OCI-LY7 (cell line): ENCODE measurements at regions not wholly inside any gene's neighbourhood (a gene's known extent, or its start where the extent isn't known, plus 50 kb on each side); places are given as distances from the start of the nearest gene placed in this dataset.

Source experiments
- BruUV-seq: library from RNA; stranded (reverse); fragments of 400-500 nt; replicated peaks from 2 replicates; lab custom pipeline; 2021; lab: Mats Ljungman, UMichigan
- CTCF ChIA-PET: fragments of 300-600 bp; sonication (Branson Sonifier 250); formaldehyde crosslinking; loops from one replicate; lab custom pipeline; 2022; ENCODE audit warnings: antibody characterized with exemption; ENCODE audit not compliant: unreplicated experiment; lab: Charles Lee
- POLR2A ChIA-PET: fragments of 300-600 bp; sonication (Branson Sonifier 250); formaldehyde crosslinking; loops from one replicate; lab custom pipeline; 2022; ENCODE audit warnings: antibody characterized with exemption; lab: Charles Lee
- DNase-seq: peaks from one replicate; pipeline ENCODE4 v3.0.0-alpha.2; 2015; ENCODE audit warnings: low spot score
- H2AFZ ChIP-seq: fragments of 200-600 bp; sonication (generic), shearing (Covaris generic); 2 replicates; pipeline ENCODE4 v1.6.1; 2014; ENCODE audit warnings: mild to moderate bottlenecking, antibody characterized with exemption, low read length, moderate library complexity
- H3K27ac ChIP-seq: fragments of 200-600 bp; sonication (generic); 2 replicates; pipeline ENCODE4 v1.5.1; 2014; ENCODE audit warnings: mixed run types, low read depth, mild to moderate bottlenecking, moderate library complexity, low read length, inconsistent platforms; ENCODE audit not compliant: poor library complexity, severe bottlenecking
- H3K36me3 ChIP-seq: fragments of 200-600 bp; sonication (generic); 2 replicates; pipeline ENCODE4 v1.6.1; 2014; ENCODE audit warnings: mild to moderate bottlenecking, antibody characterized with exemption, low read length, moderate library complexity, mixed read lengths; ENCODE audit not compliant: insufficient read depth
- H3K4me1 ChIP-seq: fragments of 200-600 bp; sonication (generic); 2 replicates; pipeline ENCODE4 v1.5.1; 2014; ENCODE audit warnings: mild to moderate bottlenecking, low read length; ENCODE audit not compliant: insufficient read depth, poor library complexity, severe bottlenecking
- H3K4me2 ChIP-seq: fragments of 200-600 bp; sonication (generic); 2 replicates; pipeline ENCODE4 v1.6.1; 2014; ENCODE audit warnings: mild to moderate bottlenecking, low read length
- H3K4me3 ChIP-seq: fragments of 200-600 bp; sonication (generic); 2 replicates; pipeline ENCODE4 v1.5.1; 2014; ENCODE audit warnings: mild to moderate bottlenecking, low read depth, low read length; ENCODE audit not compliant: poor library complexity, severe bottlenecking
- H3K79me2 ChIP-seq: fragments of 200-600 bp; sonication (generic); 2 replicates; pipeline ENCODE4 v1.6.1; 2016; ENCODE audit warnings: low read depth, mild to moderate bottlenecking, low read length, moderate library complexity, mixed read lengths; ENCODE audit not compliant: insufficient read depth
- H3K9me2 ChIP-seq: fragments of 200-600 bp; sonication (generic); 2 replicates; pipeline ENCODE4 v1.6.1; 2016; ENCODE audit warnings: mild to moderate bottlenecking, low read length, mixed read lengths; ENCODE audit not compliant: insufficient read depth
- H3K9me3 ChIP-seq: fragments of 200-600 bp; sonication (generic); 2 replicates; pipeline ENCODE4 v1.6.1; 2014; ENCODE audit warnings: mild to moderate bottlenecking, mixed run types, low read length, mixed read lengths
- H4K20me1 ChIP-seq: fragments of 200-600 bp; sonication (generic); 2 replicates; pipeline ENCODE4 v1.6.1; 2014; ENCODE audit warnings: mild to moderate bottlenecking, antibody characterized with exemption, low read length, moderate library complexity, mixed read lengths; ENCODE audit not compliant: insufficient read depth
- EZH2phosphoT487 ChIP-seq: fragments of 200-600 bp; sonication (generic); IDR thresholded peaks from 2 replicates; pipeline ENCODE4 v1.6.1; 2018; ENCODE audit warnings: low read depth, borderline replicate concordance, mild to moderate bottlenecking, mixed run types, antibody characterized with exemption, low read length, moderate library complexity, mixed read lengths
- intact Hi-C: fragments of 100-400 bp; cut with micrococcal nuclease; formaldehyde crosslinking; loops from one replicate; pipeline ENCODE4 v1.10.0; 2022; ENCODE audit not compliant: unreplicated experiment
- TF ChIP-seq, protein P1 (sequence below): fragments of 200-600 bp; sonication (generic); conservative IDR thresholded peaks from 2 replicates; pipeline ENCODE4 v1.5.1; 2014; ENCODE audit warnings: mild to moderate bottlenecking, antibody characterized with exemption, low read length, moderate library complexity, mixed read lengths

DNA sequence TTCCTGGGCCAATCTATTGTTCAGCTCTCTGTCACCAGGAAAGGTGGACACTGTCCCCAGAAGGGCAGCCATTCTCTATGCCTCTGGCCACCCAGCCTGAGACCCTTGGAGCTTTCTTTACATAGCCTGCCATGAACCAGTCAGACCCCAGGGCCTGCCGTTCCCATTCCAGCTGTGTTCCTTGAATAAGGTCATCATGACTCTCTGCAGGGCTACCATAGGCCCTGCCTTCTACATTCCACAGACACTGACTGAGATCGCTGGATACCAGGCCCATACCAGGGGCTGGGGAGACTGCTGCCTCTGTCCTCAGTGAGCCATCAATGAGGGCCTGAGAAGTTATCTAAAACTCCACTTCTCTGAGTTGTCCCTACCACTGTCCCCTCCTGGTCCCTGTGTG lies 75.5 kb downstream of the SYNE3 start:
- H3K9me2 ChIP-seq, result no peaks in the 10 kb centered on the region
- H2AFZ ChIP-seq, result no peak overlapping the region
- ChIA-PET POLR2A (interaction anchor here (0.6 to 8.8 kb wide), 5 partner anchors 11 to 143 kb away, joined by 3 to 74 read pairs (median 10); no protein-coding TSS in a partner anchor), CTCF (interaction anchor here (0.6 to 1.9 kb wide), 3 partner anchors 22 to 119 kb away, joined by 3 to 15 read pairs (median 5); no protein-coding TSS in a partner anchor)
- no peaks in the 10 kb centered on the region for H4K20me1 ChIP-seq
- no peaks in the 10 kb centered on the region; the same call in 1 of the 2 replicates for H3K36me3 ChIP-seq
- TF ChIP-seq, protein P1, sequence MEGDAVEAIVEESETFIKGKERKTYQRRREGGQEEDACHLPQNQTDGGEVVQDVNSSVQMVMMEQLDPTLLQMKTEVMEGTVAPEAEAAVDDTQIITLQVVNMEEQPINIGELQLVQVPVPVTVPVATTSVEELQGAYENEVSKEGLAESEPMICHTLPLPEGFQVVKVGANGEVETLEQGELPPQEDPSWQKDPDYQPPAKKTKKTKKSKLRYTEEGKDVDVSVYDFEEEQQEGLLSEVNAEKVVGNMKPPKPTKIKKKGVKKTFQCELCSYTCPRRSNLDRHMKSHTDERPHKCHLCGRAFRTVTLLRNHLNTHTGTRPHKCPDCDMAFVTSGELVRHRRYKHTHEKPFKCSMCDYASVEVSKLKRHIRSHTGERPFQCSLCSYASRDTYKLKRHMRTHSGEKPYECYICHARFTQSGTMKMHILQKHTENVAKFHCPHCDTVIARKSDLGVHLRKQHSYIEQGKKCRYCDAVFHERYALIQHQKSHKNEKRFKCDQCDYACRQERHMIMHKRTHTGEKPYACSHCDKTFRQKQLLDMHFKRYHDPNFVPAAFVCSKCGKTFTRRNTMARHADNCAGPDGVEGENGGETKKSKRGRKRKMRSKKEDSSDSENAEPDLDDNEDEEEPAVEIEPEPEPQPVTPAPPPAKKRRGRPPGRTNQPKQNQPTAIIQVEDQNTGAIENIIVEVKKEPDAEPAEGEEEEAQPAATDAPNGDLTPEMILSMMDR, result no peak
- no peak for TF ChIP-seq EZH2phosphoT487
- no TSS peak for BruUV-seq
- peaks cover 77% of the 10 kb centered on the region for H3K4me1 ChIP-seq
- no peak overlapping the region for H3K4me3 ChIP-seq
- peak overlapping the region; percentile 51 for H3K27ac ChIP-seq
- DNase-seq, result no peak
- H3K9me3 ChIP-seq, result no peaks in the 10 kb centered on the region; the same call in 1 of the 2 replicates
- no peak overlapping the region for H3K4me2 ChIP-seq
- no peaks in the 10 kb centered on the region for H3K79me2 ChIP-seq
- intact Hi-C loops, result no loop called here

DNA sequence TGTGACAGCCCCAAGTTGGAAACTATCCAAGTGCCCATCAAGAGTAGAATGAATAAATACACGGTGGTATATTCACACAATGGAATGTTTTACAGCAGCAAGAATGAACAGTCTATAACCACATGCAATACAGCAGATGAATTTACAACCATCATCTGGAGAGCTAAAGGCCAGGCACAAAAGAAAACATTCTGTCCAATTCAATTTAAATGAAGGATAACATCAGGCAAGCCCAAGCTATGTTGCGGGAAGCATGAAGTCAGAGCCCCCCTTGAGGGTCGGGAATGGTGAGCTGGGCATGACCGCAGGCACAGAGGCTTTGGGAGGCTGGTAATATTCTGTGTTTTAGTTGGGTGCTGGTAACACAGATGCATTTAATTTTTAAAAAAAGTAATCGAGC lies 76.0 kb downstream of the SYNE3 start:
- Histone ChIP-seq H3K4me2 (no peak overlapping the region), H2AFZ (no peak overlapping the region), H3K79me2 (no peaks in the 10 kb centered on the region), H3K4me3 (no peak overlapping the region), H3K27ac (no peak overlapping the region), H3K9me2 (no peaks in the 10 kb centered on the region), H3K9me3 (peaks cover 4% of the 10 kb centered on the region; the same call in 1 of the 2 replicates), H3K36me3 (no peaks in the 10 kb centered on the region; the same call in 1 of the 2 replicates), H4K20me1 (no peaks in the 10 kb centered on the region), H3K4me1 (peaks cover 73% of the 10 kb centered on the region)
- DNase-seq, result no peak
- CTCF ChIA-PET, result interaction anchor here (0.6 to 1.7 kb wide), 2 partner anchors 86 to 120 kb away, joined by 3 to 5 read pairs; no protein-coding TSS in a partner anchor
- intact Hi-C loops, result no loop called here
- POLR2A ChIA-PET, result interaction anchor here (0.6 to 8.8 kb wide), 4 partner anchors 21 to 142 kb away, joined by 3 to 74 read pairs (median 7); no protein-coding TSS in a partner anchor
- no peak for TF ChIP-seq EZH2phosphoT487
- TF ChIP-seq, protein P1, result no peak
- no TSS peak for BruUV-seq

DNA sequence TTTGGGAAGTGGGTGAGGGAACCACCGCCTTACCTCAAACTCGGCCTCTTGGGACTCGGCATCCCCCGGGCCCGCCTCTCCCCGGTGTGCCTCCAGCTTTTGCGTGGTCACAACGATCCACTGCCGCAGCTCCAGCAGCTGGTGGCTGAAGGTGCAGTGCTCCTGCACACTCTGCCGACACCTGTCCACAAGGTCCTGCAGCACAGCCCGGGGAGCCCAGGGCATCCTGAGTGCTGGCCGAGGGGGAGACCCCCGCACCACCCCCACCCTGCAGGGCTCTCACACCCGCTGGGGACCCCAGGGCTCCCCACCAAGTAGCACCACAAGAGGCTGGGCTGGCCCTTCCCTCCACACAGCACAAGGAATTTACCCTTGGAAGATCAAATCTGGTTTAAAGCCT lies 76.6 kb downstream of the SYNE3 start:
- no peak overlapping the region for H3K4me2 ChIP-seq
- no TSS peak for BruUV-seq
- POLR2A ChIA-PET, result interaction anchor here (0.9 to 8.8 kb wide), 2 partner anchors 21 to 142 kb away, joined by 3 to 74 read pairs; no protein-coding TSS in a partner anchor
- no peaks in the 10 kb centered on the region; the same call in 1 of the 2 replicates for H3K36me3 ChIP-seq
- no peak for TF ChIP-seq EZH2phosphoT487
- TF ChIP-seq, protein P1, result no peak
- no peak overlapping the region for H3K4me3 ChIP-seq
- intact Hi-C loops, result loop anchor here (10.0 kb wide), 2 partner anchors 335 to 755 kb away; no protein-coding TSS in a partner anchor
- peaks cover 66% of the 10 kb centered on the region for H3K4me1 ChIP-seq
- no peaks in the 10 kb centered on the region for H3K79me2 ChIP-seq
- no peak overlapping the region for H3K27ac ChIP-seq
- no peak overlapping the region for H2AFZ ChIP-seq
- no peaks in the 10 kb centered on the region for H4K20me1 ChIP-seq
- no peaks in the 10 kb centered on the region for H3K9me2 ChIP-seq
- peaks cover 10% of the 10 kb centered on the region; the same call in 1 of the 2 replicates for H3K9me3 ChIP-seq
- DNase-seq, result no peak
- CTCF ChIA-PET, result interaction anchor here (1.7 kb wide), 1 partner anchor 87 kb away, joined by 5 read pairs; no protein-coding TSS in a partner anchor
